ENCODE measurements at regions not wholly inside any gene's neighbourhood (a gene's known extent, or its start where the extent isn't known, plus 50 kb on each side); places are given as distances from the start of the nearest gene placed in this dataset.

DNA sequence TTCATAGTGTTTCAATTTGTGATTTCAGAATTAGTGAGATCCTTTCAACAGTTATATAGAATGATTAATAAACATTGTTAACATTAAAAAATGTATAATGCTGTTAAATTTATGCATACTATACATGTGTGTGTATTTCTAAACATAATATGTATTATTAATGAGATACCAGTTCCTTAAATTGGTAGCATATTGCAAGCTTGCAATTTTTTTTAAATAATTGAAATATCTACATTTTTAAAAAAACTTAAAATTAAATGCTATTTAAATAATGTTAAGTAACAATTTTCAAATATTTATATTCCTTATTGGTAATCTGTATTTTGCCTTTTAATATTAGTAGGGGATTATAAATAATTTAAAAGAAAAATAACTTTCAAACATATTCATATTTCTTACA, 1479.5 kb upstream of the PCDH7 start:
- H3K4me1 Mint-ChIP-seq (ENCODE audit: unreplicated experiment) = no peaks in the 10 kb centered on the region
- no peaks in the 10 kb centered on the region for H3K27me3 Mint-ChIP-seq
- no peak for DNase-seq (ENCODE audit: extremely low spot score, unreplicated experiment)
- TF ChIP-seq, protein P1, sequence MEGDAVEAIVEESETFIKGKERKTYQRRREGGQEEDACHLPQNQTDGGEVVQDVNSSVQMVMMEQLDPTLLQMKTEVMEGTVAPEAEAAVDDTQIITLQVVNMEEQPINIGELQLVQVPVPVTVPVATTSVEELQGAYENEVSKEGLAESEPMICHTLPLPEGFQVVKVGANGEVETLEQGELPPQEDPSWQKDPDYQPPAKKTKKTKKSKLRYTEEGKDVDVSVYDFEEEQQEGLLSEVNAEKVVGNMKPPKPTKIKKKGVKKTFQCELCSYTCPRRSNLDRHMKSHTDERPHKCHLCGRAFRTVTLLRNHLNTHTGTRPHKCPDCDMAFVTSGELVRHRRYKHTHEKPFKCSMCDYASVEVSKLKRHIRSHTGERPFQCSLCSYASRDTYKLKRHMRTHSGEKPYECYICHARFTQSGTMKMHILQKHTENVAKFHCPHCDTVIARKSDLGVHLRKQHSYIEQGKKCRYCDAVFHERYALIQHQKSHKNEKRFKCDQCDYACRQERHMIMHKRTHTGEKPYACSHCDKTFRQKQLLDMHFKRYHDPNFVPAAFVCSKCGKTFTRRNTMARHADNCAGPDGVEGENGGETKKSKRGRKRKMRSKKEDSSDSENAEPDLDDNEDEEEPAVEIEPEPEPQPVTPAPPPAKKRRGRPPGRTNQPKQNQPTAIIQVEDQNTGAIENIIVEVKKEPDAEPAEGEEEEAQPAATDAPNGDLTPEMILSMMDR (conservative IDR thresholded peaks at IDR 0.05) = no peak
- no peak overlapping the region for H3K4me3 Mint-ChIP-seq
- no peaks in the 10 kb centered on the region for H3K36me3 Mint-ChIP-seq
- H3K27ac Mint-ChIP-seq = no peak overlapping the region
- no peaks in the 10 kb centered on the region for H3K9me3 Mint-ChIP-seq

DNA sequence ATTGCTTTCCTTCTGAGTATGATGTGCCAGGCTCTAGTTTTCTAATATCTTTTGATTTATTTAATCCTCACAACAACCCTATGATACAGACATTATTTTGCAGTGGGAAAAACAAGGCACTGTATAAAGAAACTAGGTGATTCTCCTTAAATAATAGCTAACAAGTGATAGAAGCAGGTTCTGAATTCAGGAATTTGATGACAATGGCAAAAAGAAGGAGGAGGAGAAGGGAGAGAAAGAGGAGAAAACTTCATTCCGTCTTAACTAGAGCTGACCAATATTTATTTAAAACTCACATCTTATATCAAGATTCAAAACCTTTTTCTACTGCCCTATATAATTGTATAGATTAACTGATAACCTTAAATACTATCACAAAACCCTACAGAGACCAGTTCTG, 1477.1 kb upstream of the PCDH7 start:
- Mint-ChIP-seq H3K9me3 (no peaks in the 10 kb centered on the region), H3K27ac (no peak overlapping the region), H3K4me3 (no peak overlapping the region), H3K27me3 (no peaks in the 10 kb centered on the region), H3K36me3 (no peaks in the 10 kb centered on the region), H3K4me1 (ENCODE audit: unreplicated experiment) (no peaks in the 10 kb centered on the region)
- no peak for DNase-seq (ENCODE audit: extremely low spot score, unreplicated experiment)
- TF ChIP-seq, protein P1 (conservative IDR thresholded peaks at IDR 0.05) = no peak

DNA sequence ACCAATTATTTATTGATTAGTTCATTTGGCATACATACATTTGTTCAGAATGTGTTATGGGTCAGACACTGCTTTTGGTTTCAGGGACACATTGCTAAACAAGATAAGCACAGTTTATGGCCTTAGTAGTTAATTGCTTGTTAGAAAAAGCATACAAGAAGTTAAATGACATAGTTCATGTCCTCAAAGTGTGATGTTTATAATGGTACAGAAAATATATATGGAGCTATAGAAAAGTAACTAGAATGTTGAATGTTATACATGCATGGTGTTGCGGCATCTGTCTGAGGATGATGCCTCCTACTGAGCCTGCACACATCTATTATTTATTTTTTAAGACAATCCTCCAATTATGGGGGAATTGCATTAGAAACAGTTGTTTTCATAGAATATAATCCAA, 1476.3 kb upstream of the PCDH7 start:
- no peaks in the 10 kb centered on the region for H3K4me1 Mint-ChIP-seq (ENCODE audit: unreplicated experiment)

GRCh38 chr4:29259556-29259955, 1460.6 kb upstream of the PCDH7 start:
- TF ChIP-seq, protein P1 (conservative IDR thresholded peaks at IDR 0.05) = no peak
- no peaks in the 10 kb centered on the region for H3K36me3 Mint-ChIP-seq

More for the DNA sequence above, 1476.3 kb upstream of the PCDH7 start:
- TF ChIP-seq, protein P1 (conservative IDR thresholded peaks at IDR 0.05) = no peak
- Mint-ChIP-seq H3K4me3 (no peak overlapping the region), H3K27ac (no peak overlapping the region), H3K36me3 (no peaks in the 10 kb centered on the region), H3K27me3 (no peaks in the 10 kb centered on the region), H3K9me3 (no peaks in the 10 kb centered on the region)
- no peak for DNase-seq (ENCODE audit: extremely low spot score, unreplicated experiment)

DNA sequence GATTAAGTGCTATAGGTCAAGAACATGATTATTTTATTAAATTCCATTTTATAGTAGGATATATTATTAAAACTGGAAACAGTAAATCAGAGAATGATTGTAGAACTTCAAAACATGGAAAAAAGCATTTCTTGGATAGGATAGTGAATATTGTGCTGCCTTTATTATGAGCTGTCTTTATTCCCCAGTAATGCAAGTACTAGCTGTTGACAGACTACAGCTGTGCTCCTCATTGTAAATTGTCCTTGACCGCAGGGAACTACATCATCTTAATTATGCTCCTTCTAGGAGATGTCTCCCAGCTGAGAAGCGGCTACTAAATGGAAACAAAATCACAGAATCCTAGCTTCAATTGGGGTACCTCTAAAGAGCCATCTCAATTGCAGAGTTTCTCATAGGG, 1457.2 kb upstream of the PCDH7 start:
- Mint-ChIP-seq H3K27me3 (no peaks in the 10 kb centered on the region), H3K27ac (no peak overlapping the region)
- TF ChIP-seq, protein P1 (conservative IDR thresholded peaks at IDR 0.05) = no peak

More at GRCh38 chr4:29259556-29259955, 1460.6 kb upstream of the PCDH7 start:
- H3K4me3 Mint-ChIP-seq = no peak overlapping the region
- peaks cover 6% of the 10 kb centered on the region for H3K9me3 Mint-ChIP-seq
- no peaks in the 10 kb centered on the region for H3K27me3 Mint-ChIP-seq
- H3K4me1 Mint-ChIP-seq (ENCODE audit: unreplicated experiment) = no peaks in the 10 kb centered on the region
- no peak overlapping the region for H3K27ac Mint-ChIP-seq
- no peak for DNase-seq (ENCODE audit: extremely low spot score, unreplicated experiment)

DNA sequence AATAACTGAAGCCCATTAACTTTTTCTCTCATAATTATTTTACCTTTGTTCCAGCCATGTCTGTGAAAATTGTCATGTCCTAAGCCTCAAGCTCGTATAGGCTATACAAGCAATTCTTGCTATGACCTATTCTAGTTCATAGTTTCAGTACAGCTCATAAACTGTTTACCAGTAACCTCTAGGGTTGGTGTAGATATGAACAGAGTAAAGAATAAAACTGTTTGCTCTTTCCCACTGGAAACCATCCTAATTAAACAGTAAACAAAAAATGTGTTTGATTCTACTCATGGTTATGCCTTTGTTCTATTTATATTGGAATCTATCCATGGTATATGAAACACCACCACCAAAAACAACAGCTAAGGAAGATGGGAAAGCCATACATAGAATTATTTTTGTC, 1444.0 kb upstream of the PCDH7 start:
- Mint-ChIP-seq H3K27me3 (no peaks in the 10 kb centered on the region), H3K4me1 (ENCODE audit: unreplicated experiment) (no peaks in the 10 kb centered on the region)
- TF ChIP-seq, protein P1 (conservative IDR thresholded peaks at IDR 0.05) = no peak

More for the DNA sequence above, 1457.2 kb upstream of the PCDH7 start:
- Mint-ChIP-seq H3K4me1 (ENCODE audit: unreplicated experiment) (no peaks in the 10 kb centered on the region), H3K36me3 (no peaks in the 10 kb centered on the region), H3K4me3 (no peak overlapping the region), H3K9me3 (no peaks in the 10 kb centered on the region)
- DNase-seq (ENCODE audit: extremely low spot score, unreplicated experiment) = no peak

More for the DNA sequence above, 1444.0 kb upstream of the PCDH7 start:
- H3K36me3 Mint-ChIP-seq = no peaks in the 10 kb centered on the region
- H3K9me3 Mint-ChIP-seq = no peaks in the 10 kb centered on the region
- DNase-seq (ENCODE audit: extremely low spot score, unreplicated experiment) = no peak
- H3K27ac Mint-ChIP-seq = no peak overlapping the region
- no peak overlapping the region for H3K4me3 Mint-ChIP-seq

Measured in type B pancreatic cell (in vitro differentiated cells).